H1 (cell line): ENCODE measurements at regions not wholly inside any gene's neighbourhood (a gene's known extent, or its start where the extent isn't known, plus 50 kb on each side); places are given as distances from the start of the nearest gene placed in this dataset.

Source experiments
- CREB1 ChIP-seq: IDR thresholded peaks from 2 replicates; pipeline ENCODE4 v1.6.1; 2012; ENCODE audit warnings: inconsistent platforms
- FOSL1 ChIP-seq: IDR thresholded peaks from 2 replicates; pipeline ENCODE4 v1.6.1; 2011; ENCODE audit warnings: mild to moderate bottlenecking, low read depth, low read length, moderate library complexity; ENCODE audit not compliant: insufficient read depth
- GTF2F1 ChIP-seq: IDR thresholded peaks from 2 replicates; pipeline ENCODE4 v1.6.1; 2012; ENCODE audit warnings: low read depth, low read length, improper control_type of control experiment, borderline replicate concordance
- HDAC2 ChIP-seq, 2 experiments: fragments of 300-600 bp in 1 of 2; sonication (generic) in 1 of 2; IDR thresholded peaks; 2 replicates each; pipeline ENCODE4 v1.6.1; 2011 to 2012; ENCODE audit warnings: low read depth in 2 of 2, low read length in 2 of 2, mild to moderate bottlenecking in 2 of 2, moderate library complexity in 2 of 2, borderline replicate concordance in 1 of 2, inconsistent platforms in 1 of 2
- HDAC6 ChIP-seq: IDR thresholded peaks from one replicate; pipeline ENCODE4 v1.7.1; 2012; ENCODE audit warnings: low read depth, mild to moderate bottlenecking, inconsistent platforms, low read length, moderate library complexity
- KDM4A ChIP-seq: IDR thresholded peaks from one replicate; pipeline ENCODE4 v1.7.1; 2012; ENCODE audit warnings: low read depth, mild to moderate bottlenecking, moderate library complexity, low read length, inconsistent platforms; ENCODE audit not compliant: severe bottlenecking
- MAFK ChIP-seq: IDR thresholded peaks from 2 replicates; pipeline ENCODE4 v1.6.1; 2012; ENCODE audit warnings: low read depth, mild to moderate bottlenecking, improper control_type of control experiment, low read length
- RNF2 ChIP-seq: fragments of 200-900, 300-1000 bp; sonication (generic); IDR thresholded peaks from 2 replicates; pipeline ENCODE4 v1.7.1; 2016; ENCODE audit warnings: borderline replicate concordance, low read depth, mild to moderate bottlenecking, antibody characterized with exemption, low read length; ENCODE audit not compliant: poor library complexity, severe bottlenecking; ENCODE audit errors: missing control alignments
- SIN3A ChIP-seq, 2 experiments: IDR thresholded peaks in 1 of 2; conservative IDR thresholded peaks in 1 of 2; 2 replicates each; pipeline ENCODE4 v1.6.1; 2011 to 2012; ENCODE audit warnings: low read length in 2 of 2, improper control_type of control experiment in 1 of 2, low read depth in 1 of 2, mild to moderate bottlenecking in 1 of 2
- SIX5 ChIP-seq: IDR thresholded peaks from 2 replicates; pipeline ENCODE4 v1.6.1; 2011; ENCODE audit warnings: mild to moderate bottlenecking, low read depth, low read length
- SP2 ChIP-seq: IDR thresholded peaks from 2 replicates; pipeline ENCODE4 v1.6.1; 2012; ENCODE audit warnings: mild to moderate bottlenecking, low read length, inconsistent platforms

- TF ChIP-seq HDAC2 (IDR thresholded peaks at IDR 0.05; ENCODE audit: borderline replicate concordance in 1 of 2, low read depth in 2 of 2, low read length in 2 of 2) (no peak), MAFK (no peak), SIX5 (no peak), FOSL1 (no peak), CREB1 (no peak), RNF2 (no peak), SIN3A (conservative IDR thresholded peaks at IDR 0.05 in 1 of 2, IDR thresholded peaks at IDR 0.05 in 1 of 2; ENCODE audit: low read depth in 1 of 2, low read length in 2 of 2) (no peak), HDAC6 (no peak), GTF2F1 (no peak), KDM4A (no peak), SP2 (no peak)
Measured at GRCh38 chr10:125262920-125263319, 102.6 kb upstream of the CTBP2 start (continued).
